CD4-positive, alpha-beta T cell (primary cell): ENCODE measurements at regions not wholly inside any gene's neighbourhood (a gene's known extent, or its start where the extent isn't known, plus 50 kb on each side); places are given as distances from the start of the nearest gene placed in this dataset.

Source experiments
- ATAC-seq: fragments of 200-7000 bp; cut with Tn5 transposase; one replicate; pipeline ENCODE4 v1.10.0; 2022; ENCODE audit warnings: mild to moderate bottlenecking; ENCODE audit not compliant: poor library complexity
- CTCF ChIA-PET: fragments of 350-600 bp; sonication (Branson Sonifier 250); formaldehyde crosslinking; loops from one replicate; lab custom pipeline; 2021; ENCODE audit warnings: antibody characterized with exemption, inconsistent platforms; lab: Charles Lee
- POLR2A ChIA-PET: fragments of 350-600 bp; sonication (Branson Sonifier 250); formaldehyde crosslinking; loops from one replicate; lab custom pipeline; 2021; ENCODE audit warnings: antibody characterized with exemption, inconsistent platforms; lab: Charles Lee
- DNase-seq, 14 experiments: peaks; one replicate each; pipeline ENCODE4 v3.0.0-alpha.2; 2013 to 2020; ENCODE audit warnings: mixed read lengths in 2 of 14
- H3K27ac ChIP-seq, 2 donors: one replicate each; pipeline versions ENCODE4 v1.5.1 to v1.7.0; 2013; ENCODE audit warnings: low read length in 2 of 2, low read depth in 1 of 2, mild to moderate bottlenecking in 1 of 2
- H3K27me3 ChIP-seq, 2 experiments: 1 replicate in 1 of 2; 2 replicates in 1 of 2; pipeline versions ENCODE4 v1.6.1 to v1.7.0; 2013; ENCODE audit warnings: low read length in 2 of 2, control low read depth in 1 of 2, mild to moderate bottlenecking in 1 of 2, moderate library complexity in 1 of 2; ENCODE audit not compliant: insufficient read depth in 2 of 2, control insufficient read depth in 1 of 2
- H3K36me3 ChIP-seq: one replicate; pipeline ENCODE4 v1.6.1; 2013; ENCODE audit warnings: low read length, control low read depth; ENCODE audit not compliant: insufficient read depth
- H3K4me1 ChIP-seq: one replicate; pipeline ENCODE4 v1.6.1; 2013; ENCODE audit warnings: low read length, control low read depth; ENCODE audit not compliant: insufficient read depth
- H3K4me3 ChIP-seq: one replicate; pipeline ENCODE4 v1.5.1; 2013; ENCODE audit warnings: mild to moderate bottlenecking, low read length, moderate library complexity
- H3K9me3 ChIP-seq, 2 experiments: 1 replicate in 1 of 2; 2 replicates in 1 of 2; pipeline versions ENCODE4 v1.6.1 to v1.7.0; 2013; ENCODE audit warnings: low read length in 2 of 2, mild to moderate bottlenecking in 2 of 2, control low read depth in 1 of 2, moderate library complexity in 1 of 2; ENCODE audit not compliant: control insufficient read depth in 1 of 2, insufficient read depth in 1 of 2
- H3K27ac Mint-ChIP-seq: one replicate; pipeline ENCODE4 v1.8.0; 2020; ENCODE audit warnings: mixed read lengths
- H3K27me3 Mint-ChIP-seq: one replicate; pipeline ENCODE4 v1.8.0; 2021; ENCODE audit warnings: mixed read lengths
- H3K36me3 Mint-ChIP-seq: one replicate; pipeline ENCODE4 v1.8.0; 2021; ENCODE audit warnings: low read depth, mixed read lengths
- H3K4me1 Mint-ChIP-seq: one replicate; pipeline ENCODE4 v1.8.0; 2021; ENCODE audit warnings: low read depth, mixed read lengths
- H3K4me3 Mint-ChIP-seq: one replicate; pipeline ENCODE4 v1.8.0; 2020; ENCODE audit warnings: mild to moderate bottlenecking, mixed read lengths
- H3K9me3 Mint-ChIP-seq: one replicate; pipeline ENCODE4 v1.8.0; 2020; ENCODE audit warnings: mixed read lengths
- intact Hi-C, 2 experiments: fragments of 100-400 bp; cut with DNase I in 1 of 2; cut with micrococcal nuclease in 1 of 2; formaldehyde crosslinking; loops; one replicate each; pipeline versions ENCODE4 v1.15.1 to v1.9.0; 2023 to 2025; cut with DNase I, micrococcal nuclease
- TF ChIP-seq, protein P1 (sequence below): fragments of 200-600 bp; IDR thresholded peaks from one replicate; pipeline ENCODE4 v1.8.0; 2022; ENCODE audit warnings: antibody characterized with exemption, mild to moderate bottlenecking

DNA sequence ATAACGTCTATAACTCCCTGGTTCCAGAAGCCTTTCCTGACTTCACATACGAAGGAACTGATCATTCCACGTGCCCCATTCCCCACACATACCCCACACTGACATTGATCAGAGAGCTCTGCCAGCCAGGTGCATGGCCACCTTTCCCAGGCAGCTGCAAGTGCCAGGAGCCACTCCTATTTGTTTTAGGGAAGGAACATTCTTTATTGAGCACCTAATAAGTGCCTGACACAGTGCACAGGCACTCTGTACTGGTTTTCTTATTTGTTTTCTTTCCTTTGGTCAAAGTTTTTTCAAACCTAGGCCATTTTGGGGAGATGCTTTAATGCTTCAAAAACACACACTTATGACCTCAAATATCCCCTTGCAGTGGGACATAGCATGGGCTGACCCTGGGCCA lies 50.0 kb downstream of the PITPNM2 start:
- Mint-ChIP-seq H3K9me3 (no peaks in the 10 kb centered on the region), H3K27ac (no peak overlapping the region), H3K4me3 (no peak overlapping the region), H3K27me3 (no peaks in the 10 kb centered on the region), H3K36me3 (peaks cover 6% of the 10 kb centered on the region), H3K4me1 (peaks cover 46% of the 10 kb centered on the region)
- Histone ChIP-seq H3K4me1 (peaks cover 28% of the 10 kb centered on the region), H3K4me3 (no peak overlapping the region), H3K27ac (no peak overlapping the region), H3K27me3 (no peaks in the 10 kb centered on the region), H3K36me3 (no peaks in the 10 kb centered on the region), H3K9me3 (no peaks in the 10 kb centered on the region)
- TF ChIP-seq, protein P1, sequence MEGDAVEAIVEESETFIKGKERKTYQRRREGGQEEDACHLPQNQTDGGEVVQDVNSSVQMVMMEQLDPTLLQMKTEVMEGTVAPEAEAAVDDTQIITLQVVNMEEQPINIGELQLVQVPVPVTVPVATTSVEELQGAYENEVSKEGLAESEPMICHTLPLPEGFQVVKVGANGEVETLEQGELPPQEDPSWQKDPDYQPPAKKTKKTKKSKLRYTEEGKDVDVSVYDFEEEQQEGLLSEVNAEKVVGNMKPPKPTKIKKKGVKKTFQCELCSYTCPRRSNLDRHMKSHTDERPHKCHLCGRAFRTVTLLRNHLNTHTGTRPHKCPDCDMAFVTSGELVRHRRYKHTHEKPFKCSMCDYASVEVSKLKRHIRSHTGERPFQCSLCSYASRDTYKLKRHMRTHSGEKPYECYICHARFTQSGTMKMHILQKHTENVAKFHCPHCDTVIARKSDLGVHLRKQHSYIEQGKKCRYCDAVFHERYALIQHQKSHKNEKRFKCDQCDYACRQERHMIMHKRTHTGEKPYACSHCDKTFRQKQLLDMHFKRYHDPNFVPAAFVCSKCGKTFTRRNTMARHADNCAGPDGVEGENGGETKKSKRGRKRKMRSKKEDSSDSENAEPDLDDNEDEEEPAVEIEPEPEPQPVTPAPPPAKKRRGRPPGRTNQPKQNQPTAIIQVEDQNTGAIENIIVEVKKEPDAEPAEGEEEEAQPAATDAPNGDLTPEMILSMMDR = no peak
- intact Hi-C loops = no loop called here
- DNase-seq (no peak), ATAC-seq (no peak)
- ChIA-PET CTCF (no interaction called here), POLR2A (no interaction called here)

DNA sequence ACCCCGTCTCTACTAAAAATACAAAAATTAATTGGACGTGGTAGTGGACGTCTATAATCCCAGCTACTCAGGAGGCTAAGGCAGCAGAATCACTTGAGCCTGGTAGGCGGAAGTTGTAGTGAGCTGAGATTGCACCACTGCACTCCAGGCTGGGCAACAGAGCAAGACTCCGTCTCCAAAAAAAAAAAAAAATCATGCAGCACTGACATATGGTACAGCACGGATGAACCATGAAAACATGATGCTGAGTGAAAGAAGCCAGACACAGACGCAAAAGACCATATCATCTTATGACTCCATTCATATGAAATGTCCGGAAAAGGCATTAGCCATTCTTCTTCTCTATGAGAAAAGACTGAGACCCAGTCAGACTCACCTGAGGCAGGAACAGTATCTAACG lies 50.4 kb downstream of the PITPNM2 start:
- ChIA-PET POLR2A (no interaction called here), CTCF (no interaction called here)
- Mint-ChIP-seq H3K36me3 (peaks cover 6% of the 10 kb centered on the region), H3K9me3 (no peaks in the 10 kb centered on the region), H3K27me3 (no peaks in the 10 kb centered on the region), H3K4me3 (no peak overlapping the region), H3K4me1 (peaks cover 46% of the 10 kb centered on the region), H3K27ac (no peak overlapping the region)
- Histone ChIP-seq H3K9me3 (no peaks in the 10 kb centered on the region), H3K36me3 (no peaks in the 10 kb centered on the region), H3K4me3 (no peak overlapping the region), H3K27me3 (no peaks in the 10 kb centered on the region), H3K27ac (no peak overlapping the region), H3K4me1 (peaks cover 25% of the 10 kb centered on the region)
- no peak for DNase-seq
- TF ChIP-seq, protein P1 = no peak
- no peak for ATAC-seq
- intact Hi-C loops = no loop called here

DNA sequence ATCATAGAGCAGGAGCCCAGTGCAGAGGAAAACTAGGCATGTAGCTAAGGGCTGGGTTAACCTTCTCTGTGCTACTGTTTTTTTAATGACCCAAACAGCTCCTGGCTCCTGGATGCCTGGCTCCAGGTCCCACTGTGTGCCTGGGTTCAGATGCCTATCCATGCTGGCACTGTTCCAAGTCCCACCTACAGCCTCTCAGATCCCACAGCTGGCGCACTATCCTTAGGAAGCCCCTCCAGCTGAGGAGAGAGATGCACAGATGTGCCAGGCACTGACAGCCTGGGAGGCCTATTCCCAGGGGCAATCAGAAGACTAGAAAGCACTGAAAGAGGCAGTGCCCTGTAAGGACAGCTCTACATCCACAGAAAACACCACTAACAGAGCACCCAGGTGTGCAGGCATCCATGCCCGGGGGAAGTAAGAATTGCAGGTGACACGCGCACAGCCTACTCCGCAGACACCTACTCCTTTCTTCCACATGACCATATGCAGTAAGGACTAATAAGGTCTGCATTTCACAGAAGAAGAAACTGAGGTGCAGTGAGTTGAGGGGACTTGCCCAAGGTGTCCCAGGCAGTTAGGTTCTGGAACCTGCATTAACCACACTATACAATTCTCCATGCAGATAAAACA lies 51.2 kb downstream of the PITPNM2 start:
- Histone ChIP-seq H3K4me1 (peaks cover 21% of the 10 kb centered on the region), H3K27ac (no peak overlapping the region), H3K9me3 (no peaks in the 10 kb centered on the region), H3K27me3 (no peaks in the 10 kb centered on the region), H3K36me3 (no peaks in the 10 kb centered on the region), H3K4me3 (no peak overlapping the region)
- ChIA-PET CTCF (no interaction called here), POLR2A (interaction anchor here (1.2 to 1.3 kb wide), 2 partner anchors 55 to 125 kb away, joined by 3 read pairs; no protein-coding TSS in a partner anchor)
- intact Hi-C loops = no loop called here
- no peaks in the 10 kb centered on the region for H3K27me3 Mint-ChIP-seq
- no peaks in the 10 kb centered on the region for H3K9me3 Mint-ChIP-seq
- ATAC-seq (no peak), DNase-seq (no peak)
- peaks cover 44% of the 10 kb centered on the region for H3K4me1 Mint-ChIP-seq
- TF ChIP-seq, protein P1 = no peak
- H3K4me3 Mint-ChIP-seq = no peak overlapping the region
- no peak overlapping the region for H3K27ac Mint-ChIP-seq
- peaks cover 12% of the 10 kb centered on the region for H3K36me3 Mint-ChIP-seq
